ENCODE measurements at regions not wholly inside any gene's neighbourhood (a gene's known extent, or its start where the extent isn't known, plus 50 kb on each side); places are given as distances from the start of the nearest gene placed in this dataset.

DNA sequence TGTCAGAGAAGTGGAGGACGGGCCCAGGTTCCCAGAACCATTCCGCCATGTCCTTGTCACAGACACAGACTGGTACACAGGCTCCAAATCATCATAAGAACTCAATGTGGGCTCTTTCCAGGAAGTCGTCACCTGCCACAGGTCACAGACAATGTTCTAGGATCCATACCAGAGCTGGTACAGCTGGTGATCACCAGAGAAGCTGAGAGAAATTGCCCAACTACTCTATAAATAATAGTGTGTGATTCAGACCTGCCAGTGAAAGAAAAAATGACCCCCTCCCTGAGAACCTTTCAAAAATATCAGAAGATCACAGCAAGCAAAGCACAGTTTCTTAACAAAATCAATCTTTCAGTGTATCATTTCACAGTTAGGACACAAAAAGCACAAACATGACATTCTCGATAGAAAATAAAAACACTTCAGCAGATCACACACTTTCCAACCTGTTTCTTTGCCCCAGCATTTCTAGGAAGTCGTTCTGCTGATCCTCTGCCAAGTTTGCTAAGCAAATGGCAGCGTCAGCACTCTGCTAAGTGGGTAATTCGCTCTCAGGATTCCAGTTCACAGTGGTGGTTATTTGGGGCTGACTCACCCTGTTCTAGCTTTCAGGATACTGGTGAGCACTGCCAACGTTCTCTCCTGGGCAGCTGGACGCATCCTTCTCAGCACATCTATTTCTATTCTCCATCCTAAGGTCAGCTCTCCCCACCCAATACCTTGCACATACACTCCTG is 223.3 kb upstream of the SFSWAP start:
- no peaks in the 10 kb centered on the region for H3K4me1 ChIP-seq
- no peaks in the 10 kb centered on the region for H3K9me3 ChIP-seq
- no peak overlapping the region for H3K27ac ChIP-seq
- DNase-seq: no peak
- no peak overlapping the region for H3K4me3 ChIP-seq
- TF ChIP-seq, protein P1, sequence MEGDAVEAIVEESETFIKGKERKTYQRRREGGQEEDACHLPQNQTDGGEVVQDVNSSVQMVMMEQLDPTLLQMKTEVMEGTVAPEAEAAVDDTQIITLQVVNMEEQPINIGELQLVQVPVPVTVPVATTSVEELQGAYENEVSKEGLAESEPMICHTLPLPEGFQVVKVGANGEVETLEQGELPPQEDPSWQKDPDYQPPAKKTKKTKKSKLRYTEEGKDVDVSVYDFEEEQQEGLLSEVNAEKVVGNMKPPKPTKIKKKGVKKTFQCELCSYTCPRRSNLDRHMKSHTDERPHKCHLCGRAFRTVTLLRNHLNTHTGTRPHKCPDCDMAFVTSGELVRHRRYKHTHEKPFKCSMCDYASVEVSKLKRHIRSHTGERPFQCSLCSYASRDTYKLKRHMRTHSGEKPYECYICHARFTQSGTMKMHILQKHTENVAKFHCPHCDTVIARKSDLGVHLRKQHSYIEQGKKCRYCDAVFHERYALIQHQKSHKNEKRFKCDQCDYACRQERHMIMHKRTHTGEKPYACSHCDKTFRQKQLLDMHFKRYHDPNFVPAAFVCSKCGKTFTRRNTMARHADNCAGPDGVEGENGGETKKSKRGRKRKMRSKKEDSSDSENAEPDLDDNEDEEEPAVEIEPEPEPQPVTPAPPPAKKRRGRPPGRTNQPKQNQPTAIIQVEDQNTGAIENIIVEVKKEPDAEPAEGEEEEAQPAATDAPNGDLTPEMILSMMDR (IDR thresholded peaks at IDR 0.05): no peak
- no peak for TF ChIP-seq POLR2A (IDR thresholded peaks at IDR 0.05)
- no peaks in the 10 kb centered on the region for H3K36me3 ChIP-seq
- H3K27me3 ChIP-seq: no peaks in the 10 kb centered on the region

DNA sequence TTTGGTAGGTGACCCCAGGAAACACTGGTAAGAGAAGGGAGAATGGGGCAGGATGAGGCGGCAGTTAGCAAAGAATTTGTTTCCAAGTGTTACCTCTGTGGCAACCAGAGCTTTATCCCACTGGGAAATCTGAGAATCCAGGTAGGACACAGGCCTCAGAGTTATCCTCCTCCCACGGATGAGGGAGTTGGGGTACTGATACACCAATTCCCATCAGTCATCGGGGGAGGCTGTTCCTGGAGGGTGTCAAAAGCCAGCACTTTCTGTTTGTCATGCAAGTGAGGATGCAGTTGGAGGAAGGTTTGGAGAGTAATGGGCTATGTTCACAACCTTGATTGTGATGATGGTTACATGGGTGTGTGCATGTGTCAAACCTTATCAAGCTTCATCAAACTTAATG is 221.2 kb upstream of the SFSWAP start:
- Histone ChIP-seq H3K4me3 (no peak overlapping the region), H3K27ac (no peak overlapping the region), H3K36me3 (no peaks in the 10 kb centered on the region), H3K9me3 (no peaks in the 10 kb centered on the region), H3K4me1 (no peaks in the 10 kb centered on the region), H3K27me3 (no peaks in the 10 kb centered on the region)
- DNase-seq: no peak
- TF ChIP-seq, protein P1 (IDR thresholded peaks at IDR 0.05): no peak
- TF ChIP-seq POLR2A (IDR thresholded peaks at IDR 0.05): no peak

DNA sequence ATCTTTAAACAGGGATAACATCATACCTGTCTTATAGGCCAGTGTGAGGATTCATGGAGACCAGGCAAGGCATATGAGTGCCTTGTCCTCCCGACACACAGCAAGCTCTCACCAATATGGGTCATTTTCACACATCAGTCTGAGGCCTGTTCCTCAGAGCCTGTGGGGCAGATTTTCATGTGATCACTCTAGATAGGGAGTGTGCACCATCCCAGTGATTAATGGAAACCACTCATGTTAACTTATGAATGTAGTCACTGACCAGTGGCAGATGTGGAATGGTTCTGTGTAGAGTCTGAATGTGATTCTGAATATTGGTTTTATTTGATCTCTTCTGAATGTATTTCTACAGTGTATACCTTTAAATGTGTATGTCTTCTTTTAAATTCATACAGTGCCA is 219.7 kb upstream of the SFSWAP start:
- H3K4me1 ChIP-seq: no peaks in the 10 kb centered on the region
- TF ChIP-seq, protein P1 (IDR thresholded peaks at IDR 0.05): no peak
- no peak for TF ChIP-seq POLR2A (IDR thresholded peaks at IDR 0.05)
- no peak overlapping the region for H3K4me3 ChIP-seq
- no peaks in the 10 kb centered on the region for H3K27me3 ChIP-seq
- H3K36me3 ChIP-seq: no peaks in the 10 kb centered on the region
- no peaks in the 10 kb centered on the region for H3K9me3 ChIP-seq
- no peak for DNase-seq
- no peak overlapping the region for H3K27ac ChIP-seq

DNA sequence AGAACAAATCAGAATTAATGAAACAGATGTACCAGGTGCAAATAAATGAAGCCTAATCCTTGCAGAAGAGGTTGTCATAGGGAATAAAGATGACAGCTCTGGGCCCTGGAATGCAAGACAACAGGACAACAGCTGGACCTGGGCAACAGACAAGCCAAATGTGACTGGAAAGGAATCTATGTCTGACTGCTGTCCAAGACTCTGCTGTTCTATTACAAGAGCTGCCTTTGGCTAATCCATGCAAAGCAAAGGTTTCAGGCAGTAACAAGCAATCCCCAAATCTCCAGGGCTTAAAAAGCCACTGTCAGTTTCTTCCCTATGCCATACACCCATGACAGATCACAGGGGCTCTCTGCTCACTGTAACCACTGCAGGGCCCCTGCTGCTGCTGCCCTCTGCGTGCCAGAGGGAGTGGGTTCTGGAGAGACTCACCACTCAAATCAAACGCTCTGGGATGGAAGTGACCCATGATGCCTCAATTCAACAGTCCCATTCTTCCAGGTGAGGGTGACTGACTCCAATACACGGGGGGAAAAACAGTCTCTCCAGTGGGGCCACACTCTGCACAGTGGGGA is 218.9 kb upstream of the SFSWAP start:
- H3K4me3 ChIP-seq: no peak overlapping the region
- no peak overlapping the region for H3K27ac ChIP-seq
- TF ChIP-seq, protein P1 (IDR thresholded peaks at IDR 0.05): no peak
- TF ChIP-seq POLR2A (IDR thresholded peaks at IDR 0.05): no peak
- H3K9me3 ChIP-seq: no peaks in the 10 kb centered on the region
- no peak for DNase-seq
- H3K36me3 ChIP-seq: no peaks in the 10 kb centered on the region
- H3K27me3 ChIP-seq: no peaks in the 10 kb centered on the region
- H3K4me1 ChIP-seq: no peaks in the 10 kb centered on the region

DNA sequence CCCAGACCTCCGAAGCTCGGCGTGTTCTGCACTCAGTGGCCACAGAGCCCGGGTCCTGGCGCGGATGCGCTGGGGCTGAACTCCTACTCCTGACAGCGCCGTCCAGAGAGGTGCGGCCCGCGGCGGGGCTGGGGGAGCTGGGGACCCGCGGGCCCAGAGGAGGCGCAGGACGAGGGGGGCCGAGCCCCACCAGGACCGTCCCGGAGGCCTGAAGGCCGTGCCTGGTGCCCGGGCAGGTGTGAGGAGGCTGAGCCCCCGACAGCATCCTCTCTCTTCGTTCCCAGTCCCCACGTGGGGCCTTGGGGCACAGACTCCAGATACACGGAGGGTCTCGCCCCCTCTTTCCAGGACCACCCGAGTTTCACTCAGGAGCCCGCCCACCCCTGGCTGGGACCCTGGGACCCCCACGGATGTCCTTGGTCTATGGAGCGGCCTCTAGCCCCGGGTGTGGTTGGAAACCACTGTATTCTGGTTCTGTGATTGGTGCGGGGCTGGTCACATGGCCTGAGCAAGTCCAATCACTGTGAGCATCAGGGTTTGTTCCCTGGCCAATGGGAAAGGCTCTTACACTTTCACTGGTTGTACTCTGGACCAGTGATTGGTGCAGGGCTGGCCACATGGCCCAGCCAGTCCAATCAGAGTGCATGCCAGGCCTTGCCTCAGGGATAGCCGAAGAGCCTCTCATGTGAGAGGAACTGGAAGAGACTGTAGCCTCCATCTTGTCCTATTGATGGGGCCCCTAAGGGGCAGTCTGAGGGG is 217.6 kb upstream of the SFSWAP start:
- no peak for DNase-seq
- TF ChIP-seq, protein P1 (IDR thresholded peaks at IDR 0.05): no peak
- TF ChIP-seq POLR2A (IDR thresholded peaks at IDR 0.05): no peak
- H3K4me1 ChIP-seq: no peaks in the 10 kb centered on the region
- H3K27ac ChIP-seq: no peak overlapping the region
- H3K4me3 ChIP-seq: no peak overlapping the region
- no peaks in the 10 kb centered on the region for H3K9me3 ChIP-seq
- H3K36me3 ChIP-seq: no peaks in the 10 kb centered on the region
- no peaks in the 10 kb centered on the region for H3K27me3 ChIP-seq
